ENCODE measurements at regions not wholly inside any gene's neighbourhood (a gene's known extent, or its start where the extent isn't known, plus 50 kb on each side); places are given as distances from the start of the nearest gene placed in this dataset.
A peak's percentile ranks its signal among the peaks of the same experiment; 100 is the strongest.
"Not testable (repeated sequence)": the region's sequence is repeated elsewhere in the genome, so short reads cannot be mapped to it uniquely, and the experiment has no call there.

DNA sequence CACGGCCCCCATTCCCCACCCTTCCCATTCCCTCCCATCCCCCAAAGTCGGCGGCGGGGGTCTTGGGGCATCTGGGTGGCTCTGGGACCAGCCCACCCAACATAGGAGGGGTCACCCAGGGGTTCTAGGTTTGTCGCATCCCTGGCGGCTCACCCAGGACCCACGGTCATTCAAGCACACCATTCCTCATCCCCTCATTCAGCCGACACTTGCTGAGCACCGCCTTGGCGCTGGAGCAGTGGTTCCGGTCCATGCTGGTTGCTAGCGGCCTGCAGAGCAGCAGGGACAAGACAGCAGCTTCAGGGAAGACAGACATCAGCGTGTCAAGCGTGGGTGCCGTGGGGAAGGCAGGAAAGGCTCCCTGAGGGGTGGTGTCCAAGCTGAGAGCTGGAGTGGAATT, 50.5 kb upstream of the OTOS start:
- H3K4me3 Mint-ChIP-seq (ENCODE audit: unreplicated experiment), result no peak overlapping the region
- H3K9me3 Mint-ChIP-seq (ENCODE audit: low read depth), result peaks cover 15% of the 10 kb centered on the region

DNA sequence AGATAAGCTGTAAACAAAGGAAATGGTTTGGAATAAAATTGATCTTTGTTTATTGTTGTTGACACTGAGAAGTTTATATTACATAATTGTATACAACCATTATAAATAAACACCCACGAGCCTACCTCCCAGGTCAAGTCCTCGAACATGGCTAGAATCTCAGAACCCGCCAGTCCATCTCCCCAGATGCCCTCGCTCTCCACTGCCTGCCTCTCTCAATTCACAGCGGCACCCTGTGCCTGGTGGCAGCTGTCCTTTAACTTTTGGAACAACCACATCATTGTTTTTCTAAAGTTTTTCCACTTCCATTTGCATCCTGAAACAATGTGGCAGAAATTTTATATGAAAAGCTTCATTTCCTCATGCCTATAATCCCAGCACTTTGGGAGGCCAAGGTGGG, 52.2 kb upstream of the OTOS start:
- TF ChIP-seq, protein P1, sequence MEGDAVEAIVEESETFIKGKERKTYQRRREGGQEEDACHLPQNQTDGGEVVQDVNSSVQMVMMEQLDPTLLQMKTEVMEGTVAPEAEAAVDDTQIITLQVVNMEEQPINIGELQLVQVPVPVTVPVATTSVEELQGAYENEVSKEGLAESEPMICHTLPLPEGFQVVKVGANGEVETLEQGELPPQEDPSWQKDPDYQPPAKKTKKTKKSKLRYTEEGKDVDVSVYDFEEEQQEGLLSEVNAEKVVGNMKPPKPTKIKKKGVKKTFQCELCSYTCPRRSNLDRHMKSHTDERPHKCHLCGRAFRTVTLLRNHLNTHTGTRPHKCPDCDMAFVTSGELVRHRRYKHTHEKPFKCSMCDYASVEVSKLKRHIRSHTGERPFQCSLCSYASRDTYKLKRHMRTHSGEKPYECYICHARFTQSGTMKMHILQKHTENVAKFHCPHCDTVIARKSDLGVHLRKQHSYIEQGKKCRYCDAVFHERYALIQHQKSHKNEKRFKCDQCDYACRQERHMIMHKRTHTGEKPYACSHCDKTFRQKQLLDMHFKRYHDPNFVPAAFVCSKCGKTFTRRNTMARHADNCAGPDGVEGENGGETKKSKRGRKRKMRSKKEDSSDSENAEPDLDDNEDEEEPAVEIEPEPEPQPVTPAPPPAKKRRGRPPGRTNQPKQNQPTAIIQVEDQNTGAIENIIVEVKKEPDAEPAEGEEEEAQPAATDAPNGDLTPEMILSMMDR (IDR thresholded peaks at IDR 0.05), result no peak
- DNase-seq (ENCODE audit: low spot score), result no peak
- Mint-ChIP-seq H3K36me3 (ENCODE audit: low read depth) (peaks cover 6% of the 10 kb centered on the region), H3K27ac (ENCODE audit: unreplicated experiment) (no peak overlapping the region), H3K27me3 (ENCODE audit: low read depth) (peaks cover 55% of the 10 kb centered on the region), H3K9me3 (ENCODE audit: low read depth) (peaks cover 12% of the 10 kb centered on the region), H3K4me1 (ENCODE audit: low read depth) (no peaks in the 10 kb centered on the region), H3K4me3 (ENCODE audit: unreplicated experiment) (no peak overlapping the region)

More for the DNA sequence above, 50.5 kb upstream of the OTOS start:
- DNase-seq (ENCODE audit: low spot score), result peak; percentile 81
- peaks cover 3% of the 10 kb centered on the region for H3K36me3 Mint-ChIP-seq (ENCODE audit: low read depth)
- H3K27me3 Mint-ChIP-seq (ENCODE audit: low read depth), result peaks cover 59% of the 10 kb centered on the region
- H3K4me1 Mint-ChIP-seq (ENCODE audit: low read depth), result no peaks in the 10 kb centered on the region
- no peak overlapping the region for H3K27ac Mint-ChIP-seq (ENCODE audit: unreplicated experiment)
- TF ChIP-seq, protein P1 (IDR thresholded peaks at IDR 0.05), result no peak

DNA sequence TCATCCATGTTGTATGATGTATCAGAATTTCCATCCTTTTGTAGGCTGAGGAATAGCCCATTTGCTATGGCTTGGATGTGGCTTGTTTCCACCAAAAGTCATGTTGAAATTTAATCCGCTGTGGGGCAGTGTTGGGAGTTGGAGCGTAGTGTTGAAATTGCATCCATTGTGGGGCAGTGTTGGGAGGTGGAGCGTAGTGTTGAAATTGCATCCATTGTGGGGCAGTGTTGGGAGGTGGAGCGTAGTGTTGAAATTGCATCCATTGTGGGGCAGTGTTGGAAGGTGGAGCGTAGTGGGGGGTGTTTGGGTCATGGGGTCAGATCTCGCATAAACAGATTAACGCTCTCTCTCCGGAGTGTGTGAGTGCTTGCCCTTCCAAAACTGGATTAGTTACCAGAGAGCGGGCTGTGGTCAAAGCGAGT, 53.9 kb upstream of the OTOS start:
- not testable (repeated sequence) for H3K4me3 Mint-ChIP-seq (ENCODE audit: unreplicated experiment); H3K27ac Mint-ChIP-seq (ENCODE audit: unreplicated experiment); H3K4me1 Mint-ChIP-seq (ENCODE audit: low read depth); H3K9me3 Mint-ChIP-seq (ENCODE audit: low read depth); H3K36me3 Mint-ChIP-seq (ENCODE audit: low read depth)
- peaks cover 42% of the 10 kb centered on the region for H3K27me3 Mint-ChIP-seq (ENCODE audit: low read depth)
- DNase-seq (ENCODE audit: low spot score), result peak; percentile 11
- TF ChIP-seq, protein P1 (IDR thresholded peaks at IDR 0.05), result peak; percentile 38

DNA sequence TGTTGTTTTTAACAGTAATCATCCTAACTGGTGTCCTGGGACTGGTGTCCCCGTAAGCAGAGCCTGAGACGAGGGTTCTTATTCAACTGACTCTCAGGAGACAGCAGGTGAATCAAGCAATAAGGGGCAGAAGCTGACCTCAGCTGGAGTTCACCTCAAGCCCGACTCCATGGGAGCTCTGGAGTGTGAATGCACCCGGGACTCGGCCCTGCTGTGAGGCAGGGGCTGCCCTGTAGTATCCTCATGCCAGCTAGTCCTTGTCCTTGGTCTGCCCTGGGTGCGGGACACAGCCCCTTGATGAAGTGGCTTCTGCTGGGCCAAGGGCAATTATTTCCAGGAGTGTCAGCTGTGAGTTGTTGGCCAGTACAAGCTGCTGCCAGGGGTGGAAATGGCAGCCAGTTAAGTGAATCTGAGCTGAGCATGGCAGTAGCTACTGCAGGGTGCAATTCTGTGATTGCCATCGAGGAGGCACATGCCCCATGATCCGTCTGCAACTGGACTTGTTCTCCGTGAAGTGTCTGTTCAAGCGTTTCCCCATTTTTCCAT, 54.9 kb upstream of the OTOS start:
- Mint-ChIP-seq H3K9me3 (ENCODE audit: low read depth) (no peaks in the 10 kb centered on the region), H3K27ac (ENCODE audit: unreplicated experiment) (no peak overlapping the region), H3K4me3 (ENCODE audit: unreplicated experiment) (no peak overlapping the region), H3K36me3 (ENCODE audit: low read depth) (peaks cover 3% of the 10 kb centered on the region), H3K4me1 (ENCODE audit: low read depth) (no peaks in the 10 kb centered on the region), H3K27me3 (ENCODE audit: low read depth) (peaks cover 35% of the 10 kb centered on the region)
- peak; percentile 59 for DNase-seq (ENCODE audit: low spot score)
- TF ChIP-seq, protein P1 (IDR thresholded peaks at IDR 0.05), result no peak

DNA sequence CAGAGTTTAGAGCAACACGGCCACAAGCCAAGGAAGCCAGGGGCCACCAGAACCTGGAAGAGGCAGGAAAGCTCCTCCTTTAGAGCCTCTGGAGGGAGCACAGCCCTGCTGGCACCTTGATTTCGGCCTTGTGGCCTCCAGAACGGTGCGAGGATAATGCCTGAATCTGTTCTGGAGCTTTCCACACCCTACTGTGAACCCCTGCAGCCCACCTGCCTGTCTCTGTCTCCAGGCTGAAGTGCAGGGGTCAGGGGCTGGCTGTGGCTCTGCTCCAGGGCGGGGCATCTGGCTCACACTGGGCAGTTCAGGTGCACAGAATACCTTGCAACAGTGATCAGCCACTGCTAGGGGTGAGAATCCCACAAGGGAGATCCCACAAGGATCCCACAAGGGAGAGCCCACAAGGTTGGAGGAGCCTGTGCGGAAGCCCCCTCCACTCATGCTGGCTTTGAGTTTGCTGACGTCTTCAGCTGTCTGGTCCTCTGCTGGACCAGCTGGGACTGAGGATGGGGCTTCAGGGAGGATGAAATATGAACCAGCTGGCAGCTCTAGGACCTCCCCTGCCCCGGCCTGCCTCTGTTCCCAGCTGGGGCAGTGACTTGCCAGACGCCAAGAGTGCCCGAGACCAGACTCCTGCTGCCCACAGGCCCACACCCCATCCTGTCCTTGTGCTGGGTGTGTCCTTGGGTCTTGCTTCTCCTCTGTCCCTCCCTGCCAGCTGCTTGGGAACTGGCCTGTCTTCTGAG, 56.4 kb upstream of the OTOS start:
- Mint-ChIP-seq H3K9me3 (ENCODE audit: low read depth) (no peaks in the 10 kb centered on the region), H3K4me3 (ENCODE audit: unreplicated experiment) (no peak overlapping the region), H3K27ac (ENCODE audit: unreplicated experiment) (no peak overlapping the region), H3K27me3 (ENCODE audit: low read depth) (peaks cover 31% of the 10 kb centered on the region), H3K4me1 (ENCODE audit: low read depth) (no peaks in the 10 kb centered on the region), H3K36me3 (ENCODE audit: low read depth) (peaks cover 3% of the 10 kb centered on the region)
- DNase-seq (ENCODE audit: low spot score), result no peak
- TF ChIP-seq, protein P1 (IDR thresholded peaks at IDR 0.05), result no peak
